Tibial artery (tissue), 4 donors: ENCODE measurements at regions not wholly inside any gene's neighbourhood (a gene's known extent, or its start where the extent isn't known, plus 50 kb on each side); places are given as distances from the start of the nearest gene placed in this dataset.

Experiments used
- DNase-seq, 2 donors: peaks; one replicate each; pipeline ENCODE4 v3.0.0-alpha.2; 2019
- H3K27ac ChIP-seq, 2 donors: fragments of 200-600 bp; sonication (generic) in 1 of 2; 1 replicate in 1 of 2; 2 replicates in 1 of 2; pipeline ENCODE4 v1.5.1; 2018 to 2019; ENCODE audit warnings: mild to moderate bottlenecking in 1 of 2
- H3K27me3 ChIP-seq, 2 donors: fragments of 200-600 bp; sonication (generic) in 1 of 2; one replicate each; pipeline versions ENCODE4 v1.5.1 to v1.6.0; 2016 to 2019
- H3K36me3 ChIP-seq, 3 donors: fragments of 200-600 bp; sonication (generic) in 2 of 3; one replicate each; pipeline ENCODE4 v1.5.1; 2016 to 2019; ENCODE audit warnings: mild to moderate bottlenecking in 2 of 3
- H3K4me1 ChIP-seq, 4 donors: fragments of 200-600 bp; sonication (generic) in 2 of 4; 1 replicate in 3 of 4; 2 replicates in 1 of 4; pipeline ENCODE4 v1.5.1; 2016 to 2019
- H3K4me3 ChIP-seq, 2 donors: fragments of 200-600 bp; sonication (generic) in 1 of 2; 1 replicate in 1 of 2; 2 replicates in 1 of 2; pipeline ENCODE4 v1.5.1; 2018 to 2019; ENCODE audit warnings: mild to moderate bottlenecking in 2 of 2
- H3K9me3 ChIP-seq, 3 donors: fragments of 200-600 bp; sonication (generic) in 1 of 3; one replicate each; pipeline ENCODE4 v1.5.1; 2016 to 2019
- CTCF ChIP-seq, 2 experiments: fragments of 200-600 bp in 1 of 2; fragments of 450-650 bp in 1 of 2; IDR thresholded peaks; one replicate each; pipeline ENCODE4 v1.5.1; 2017 to 2019; ENCODE audit warnings: antibody characterized with exemption in 2 of 2, mild to moderate bottlenecking in 1 of 2, moderate library complexity in 1 of 2
- intact Hi-C: fragments of 100-400 bp; cut with DNase I; formaldehyde crosslinking; loops from one replicate; pipeline ENCODE4 v1.15.0; 2023; ENCODE audit warnings: low total_unique reads

- TF ChIP-seq CTCF (IDR thresholded peaks at IDR 0.05) = no peak
- intact Hi-C loops = no loop called here
- Histone ChIP-seq H3K4me3 (no peak overlapping the region), H3K4me1 (peaks cover 0 to 11% (median 0%) of the 10 kb centered on the region in 4 donors), H3K27me3 (no peaks in the 10 kb centered on the region), H3K36me3 (no peaks in the 10 kb centered on the region), H3K9me3 (no peaks in the 10 kb centered on the region), H3K27ac (no peak overlapping the region)
- DNase-seq = no peak
Observed at GRCh38 chr12:105723066-105723465, 392.6 kb downstream of the C12orf75 start.

DNA sequence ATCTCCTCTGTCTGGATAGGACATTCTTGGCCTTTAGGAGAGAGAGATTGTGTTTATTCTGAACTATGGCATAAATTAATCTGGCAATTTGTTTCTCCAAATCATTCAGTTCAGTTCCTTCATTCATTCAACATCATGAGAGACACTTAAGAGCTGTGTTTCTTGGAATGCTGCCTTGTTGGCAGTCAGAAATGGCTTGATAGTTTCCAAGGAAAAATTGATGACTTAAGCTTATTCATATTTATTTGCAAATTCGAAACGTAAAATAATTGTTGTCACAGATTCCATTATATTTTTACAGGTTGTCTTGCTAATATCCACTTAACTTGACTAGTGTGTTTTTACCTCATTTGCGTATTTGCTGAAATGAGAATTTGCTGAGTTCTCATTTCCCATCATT lies 393.0 kb downstream of the C12orf75 start:
- Histone ChIP-seq H3K4me3 (no peak overlapping the region), H3K27me3 (no peaks in the 10 kb centered on the region), H3K27ac (no peak overlapping the region), H3K36me3 (no peaks in the 10 kb centered on the region), H3K9me3 (no peaks in the 10 kb centered on the region), H3K4me1 (peaks cover 0 to 11% (median 0%) of the 10 kb centered on the region in 4 donors)
- no peak for TF ChIP-seq CTCF (IDR thresholded peaks at IDR 0.05)
- DNase-seq = no peak
- intact Hi-C loops = no loop called here

DNA sequence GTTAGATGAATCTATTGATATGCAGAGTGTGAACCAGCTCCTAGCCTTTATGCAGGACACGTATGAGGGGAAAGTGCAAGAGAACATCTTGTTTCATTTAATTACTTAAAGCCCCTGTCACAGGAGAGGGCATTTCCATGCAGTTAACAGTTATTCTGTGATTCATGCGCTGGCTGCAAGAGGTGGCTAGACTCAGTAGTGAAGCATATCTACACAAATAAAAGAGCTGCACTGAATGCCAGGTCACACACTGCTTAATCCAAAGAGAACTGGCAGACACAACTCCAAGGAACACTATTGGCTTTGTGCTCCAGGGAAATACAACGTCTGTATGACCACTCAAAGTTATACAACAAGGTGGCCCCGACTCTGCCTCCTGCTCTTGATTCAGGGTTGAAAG lies 394.1 kb downstream of the C12orf75 start:
- H3K4me1 ChIP-seq = peaks cover 0 to 11% (median 0%) of the 10 kb centered on the region in 4 donors
- DNase-seq = no peak
- no peaks in the 10 kb centered on the region for H3K36me3 ChIP-seq
- H3K27ac ChIP-seq = peak overlapping the region in 1 of 2 donors; percentile 21
- no peak overlapping the region for H3K4me3 ChIP-seq
- no peaks in the 10 kb centered on the region for H3K9me3 ChIP-seq
- H3K27me3 ChIP-seq = no peaks in the 10 kb centered on the region
- intact Hi-C loops = no loop called here
- TF ChIP-seq CTCF (IDR thresholded peaks at IDR 0.05) = no peak

DNA sequence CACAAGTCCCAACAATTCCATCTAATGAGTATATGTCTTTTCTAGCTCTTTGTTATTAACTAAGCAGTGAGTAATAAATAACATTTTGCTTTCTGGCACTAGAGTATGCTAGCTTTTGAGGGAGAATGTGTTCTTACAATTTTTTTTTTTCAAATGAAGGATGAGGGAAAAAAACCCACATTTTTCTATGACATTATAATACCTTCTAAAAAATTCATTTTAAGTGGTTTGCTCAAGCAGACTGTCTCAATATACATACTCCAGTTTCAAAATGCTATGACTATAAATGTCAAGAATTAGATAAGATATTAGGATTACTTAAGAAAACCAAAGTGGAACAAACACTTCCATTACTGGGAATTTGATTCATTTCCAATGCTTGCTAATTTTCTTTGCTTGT lies 394.6 kb downstream of the C12orf75 start:
- Histone ChIP-seq H3K9me3 (no peaks in the 10 kb centered on the region), H3K4me1 (peaks cover 0 to 11% (median 0%) of the 10 kb centered on the region in 4 donors), H3K4me3 (no peak overlapping the region), H3K27me3 (no peaks in the 10 kb centered on the region), H3K36me3 (no peaks in the 10 kb centered on the region), H3K27ac (peak overlapping the region in 1 of 2 donors; percentile 21)
- intact Hi-C loops = no loop called here
- TF ChIP-seq CTCF (IDR thresholded peaks at IDR 0.05) = no peak
- no peak for DNase-seq

DNA sequence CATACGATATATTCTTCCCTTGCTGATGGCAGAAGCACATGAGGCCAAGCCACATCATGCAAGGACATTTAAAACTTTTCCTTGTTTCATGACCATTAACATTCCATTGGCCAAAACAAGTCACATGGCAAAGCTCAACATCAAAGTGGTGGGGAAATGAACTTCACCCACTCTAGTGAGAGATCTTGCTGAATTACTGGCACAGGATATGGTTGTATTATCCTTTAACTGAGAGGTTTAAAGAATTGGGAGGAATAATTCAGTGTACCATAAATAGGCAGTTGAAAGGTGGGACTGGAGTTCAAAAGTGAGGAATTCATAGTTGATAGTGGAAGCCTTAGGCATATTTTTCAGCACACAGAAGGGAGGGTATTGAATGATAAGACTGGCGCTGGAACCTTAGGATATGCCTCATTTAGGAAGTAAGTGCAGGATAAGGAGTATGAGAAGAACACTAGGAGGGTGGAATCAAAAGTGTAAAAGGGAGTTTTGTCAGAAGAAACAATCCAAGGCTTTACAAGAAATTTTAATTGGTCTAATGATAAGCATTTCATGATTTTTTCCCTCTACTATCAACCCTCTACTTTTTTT lies 398.8 kb downstream of the C12orf75 start:
- no peak for TF ChIP-seq CTCF (IDR thresholded peaks at IDR 0.05)
- Histone ChIP-seq H3K27me3 (no peaks in the 10 kb centered on the region), H3K9me3 (no peaks in the 10 kb centered on the region), H3K27ac (no peak overlapping the region), H3K4me1 (peaks cover 0 to 11% (median 0%) of the 10 kb centered on the region in 4 donors), H3K36me3 (no peaks in the 10 kb centered on the region), H3K4me3 (no peak overlapping the region)
- intact Hi-C loops = no loop called here
- DNase-seq = no peak

- H3K27me3 ChIP-seq = no peaks in the 10 kb centered on the region
- no peaks in the 10 kb centered on the region for H3K9me3 ChIP-seq
- H3K4me3 ChIP-seq = no peak overlapping the region
- H3K36me3 ChIP-seq = no peaks in the 10 kb centered on the region
- TF ChIP-seq CTCF (IDR thresholded peaks at IDR 0.05) = no peak
- H3K27ac ChIP-seq = no peak overlapping the region
- DNase-seq = no peak
- intact Hi-C loops = no loop called here
- peaks cover 0 to 5% (median 0%) of the 10 kb centered on the region in 4 donors for H3K4me1 ChIP-seq
Observed at GRCh38 chr12:105729926-105730325, 399.4 kb downstream of the C12orf75 start.
